BE2C (cell line): ENCODE measurements at regions not wholly inside any gene's neighbourhood (a gene's known extent, or its start where the extent isn't known, plus 50 kb on each side); places are given as distances from the start of the nearest gene placed in this dataset.

Experiments
- DNase-seq: peaks from one replicate; pipeline ENCODE4 v3.0.0-alpha.2; 2020
- H3K27me3 ChIP-seq: fragments of 250-450 bp; sonication (Bioruptor Pico); 2 replicates; pipeline ENCODE4 v1.5.1; 2020; ENCODE audit warnings: mild to moderate bottlenecking
- H3K36me3 ChIP-seq: fragments of 250-450 bp; sonication (Bioruptor Pico); 2 replicates; pipeline ENCODE4 v1.5.1; 2020; ENCODE audit warnings: mild to moderate bottlenecking
- H3K4me1 ChIP-seq: fragments of 250-450 bp; sonication (Bioruptor Pico); 2 replicates; pipeline ENCODE4 v1.5.1; 2020
- H3K4me3 ChIP-seq: 2 replicates; pipeline ENCODE4 v1.5.1; 2011; ENCODE audit warnings: low read depth, low read length
- H3K9me3 ChIP-seq: fragments of 250-450 bp; sonication (Bioruptor Pico); 2 replicates; pipeline ENCODE4 v1.5.1; 2020
- TF ChIP-seq, protein P1 (sequence below): IDR thresholded peaks from 2 replicates; pipeline ENCODE4 v1.5.1; 2012; ENCODE audit warnings: mild to moderate bottlenecking, low read depth, low read length

DNA sequence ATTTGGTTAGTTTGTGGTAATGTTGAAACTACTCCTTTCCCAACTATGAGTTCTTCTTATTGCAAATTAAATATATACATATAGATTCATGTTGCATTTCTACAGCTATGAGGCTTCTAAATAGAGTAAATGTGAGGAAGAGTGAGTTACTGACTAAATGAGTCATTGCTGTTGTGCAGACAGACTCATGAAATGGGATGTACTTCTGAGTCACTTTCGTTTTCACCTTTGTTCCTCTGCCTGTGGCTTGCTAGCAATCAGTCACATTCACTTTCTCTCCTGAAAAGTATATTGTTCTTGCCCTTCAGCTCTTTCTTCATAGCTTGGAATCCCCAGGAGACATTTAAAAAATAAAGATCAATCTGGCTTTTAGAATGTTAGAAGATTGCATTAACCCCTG lies 295.5 kb upstream of the SMC2 start:
- Histone ChIP-seq H3K4me3 (no peak overlapping the region), H3K4me1 (no peaks in the 10 kb centered on the region), H3K9me3 (no peaks in the 10 kb centered on the region), H3K27me3 (no peaks in the 10 kb centered on the region), H3K36me3 (no peaks in the 10 kb centered on the region)
- TF ChIP-seq, protein P1, sequence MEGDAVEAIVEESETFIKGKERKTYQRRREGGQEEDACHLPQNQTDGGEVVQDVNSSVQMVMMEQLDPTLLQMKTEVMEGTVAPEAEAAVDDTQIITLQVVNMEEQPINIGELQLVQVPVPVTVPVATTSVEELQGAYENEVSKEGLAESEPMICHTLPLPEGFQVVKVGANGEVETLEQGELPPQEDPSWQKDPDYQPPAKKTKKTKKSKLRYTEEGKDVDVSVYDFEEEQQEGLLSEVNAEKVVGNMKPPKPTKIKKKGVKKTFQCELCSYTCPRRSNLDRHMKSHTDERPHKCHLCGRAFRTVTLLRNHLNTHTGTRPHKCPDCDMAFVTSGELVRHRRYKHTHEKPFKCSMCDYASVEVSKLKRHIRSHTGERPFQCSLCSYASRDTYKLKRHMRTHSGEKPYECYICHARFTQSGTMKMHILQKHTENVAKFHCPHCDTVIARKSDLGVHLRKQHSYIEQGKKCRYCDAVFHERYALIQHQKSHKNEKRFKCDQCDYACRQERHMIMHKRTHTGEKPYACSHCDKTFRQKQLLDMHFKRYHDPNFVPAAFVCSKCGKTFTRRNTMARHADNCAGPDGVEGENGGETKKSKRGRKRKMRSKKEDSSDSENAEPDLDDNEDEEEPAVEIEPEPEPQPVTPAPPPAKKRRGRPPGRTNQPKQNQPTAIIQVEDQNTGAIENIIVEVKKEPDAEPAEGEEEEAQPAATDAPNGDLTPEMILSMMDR = no peak
- no peak for DNase-seq

DNA sequence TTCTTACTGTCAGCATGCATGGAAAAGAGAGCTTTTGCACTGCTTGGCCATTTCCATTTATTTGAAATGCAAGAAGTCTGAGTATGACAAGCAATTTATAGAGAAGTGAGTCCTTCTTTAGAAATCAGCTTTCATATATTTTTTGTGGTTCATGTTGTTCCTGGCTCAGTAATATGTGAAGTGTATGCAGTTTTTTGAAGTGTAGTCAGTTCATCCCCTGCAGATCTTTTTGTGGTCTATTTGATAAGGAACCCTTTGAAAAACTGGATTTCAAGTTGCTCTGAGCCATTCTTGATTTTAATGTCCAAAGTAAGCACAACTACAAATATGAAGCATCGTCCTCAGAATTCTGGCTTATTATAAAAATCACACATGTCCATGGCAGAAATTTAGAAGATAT lies 294.1 kb upstream of the SMC2 start:
- no peaks in the 10 kb centered on the region for H3K36me3 ChIP-seq
- TF ChIP-seq, protein P1 = no peak
- no peaks in the 10 kb centered on the region for H3K27me3 ChIP-seq
- H3K9me3 ChIP-seq = no peaks in the 10 kb centered on the region
- no peaks in the 10 kb centered on the region for H3K4me1 ChIP-seq
- no peak overlapping the region for H3K4me3 ChIP-seq
- no peak for DNase-seq

DNA sequence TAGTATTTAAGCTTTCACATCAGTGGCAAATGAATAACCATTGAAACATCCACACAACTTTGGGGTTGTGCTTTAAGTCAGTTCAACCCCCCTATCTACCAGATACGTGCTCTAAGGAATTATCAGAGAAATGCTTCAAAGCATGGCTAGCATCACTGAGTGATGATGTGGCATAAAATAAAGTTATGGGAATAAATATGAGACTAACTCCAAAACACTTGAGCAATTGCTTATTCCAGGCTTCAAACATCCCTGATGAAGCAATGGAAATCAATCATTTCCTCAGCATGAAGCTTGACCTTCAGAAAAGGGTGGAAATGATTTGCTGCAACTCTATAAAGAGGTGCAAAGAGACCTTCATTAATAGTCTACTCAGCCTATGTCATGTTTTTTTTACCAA lies 292.0 kb upstream of the SMC2 start:
- Histone ChIP-seq H3K4me1 (no peaks in the 10 kb centered on the region), H3K4me3 (no peak overlapping the region), H3K36me3 (no peaks in the 10 kb centered on the region), H3K9me3 (no peaks in the 10 kb centered on the region), H3K27me3 (no peaks in the 10 kb centered on the region)
- TF ChIP-seq, protein P1 = no peak
- no peak for DNase-seq

DNA sequence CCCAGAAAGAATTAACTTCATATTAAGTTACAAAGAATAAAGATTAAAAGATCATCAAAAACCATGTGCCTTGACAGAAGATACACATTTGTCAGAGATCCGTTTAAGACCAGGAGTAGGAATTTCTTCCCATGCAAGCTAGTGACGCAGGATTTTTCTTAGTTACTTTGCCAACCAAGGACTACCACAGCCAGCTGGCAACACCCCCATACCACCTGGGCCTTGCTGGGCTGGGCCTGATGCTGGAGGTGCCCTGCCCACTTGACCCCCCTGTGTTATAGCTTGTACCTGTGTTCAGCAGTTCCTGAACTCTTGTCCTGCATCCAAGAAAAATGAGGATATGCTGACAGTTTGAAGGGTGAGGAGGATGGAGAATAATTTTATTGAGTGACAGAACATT lies 290.9 kb upstream of the SMC2 start:
- no peaks in the 10 kb centered on the region for H3K27me3 ChIP-seq
- TF ChIP-seq, protein P1 = no peak
- no peaks in the 10 kb centered on the region for H3K9me3 ChIP-seq
- no peaks in the 10 kb centered on the region for H3K36me3 ChIP-seq
- no peak for DNase-seq
- H3K4me1 ChIP-seq = no peaks in the 10 kb centered on the region
- no peak overlapping the region for H3K4me3 ChIP-seq

DNA sequence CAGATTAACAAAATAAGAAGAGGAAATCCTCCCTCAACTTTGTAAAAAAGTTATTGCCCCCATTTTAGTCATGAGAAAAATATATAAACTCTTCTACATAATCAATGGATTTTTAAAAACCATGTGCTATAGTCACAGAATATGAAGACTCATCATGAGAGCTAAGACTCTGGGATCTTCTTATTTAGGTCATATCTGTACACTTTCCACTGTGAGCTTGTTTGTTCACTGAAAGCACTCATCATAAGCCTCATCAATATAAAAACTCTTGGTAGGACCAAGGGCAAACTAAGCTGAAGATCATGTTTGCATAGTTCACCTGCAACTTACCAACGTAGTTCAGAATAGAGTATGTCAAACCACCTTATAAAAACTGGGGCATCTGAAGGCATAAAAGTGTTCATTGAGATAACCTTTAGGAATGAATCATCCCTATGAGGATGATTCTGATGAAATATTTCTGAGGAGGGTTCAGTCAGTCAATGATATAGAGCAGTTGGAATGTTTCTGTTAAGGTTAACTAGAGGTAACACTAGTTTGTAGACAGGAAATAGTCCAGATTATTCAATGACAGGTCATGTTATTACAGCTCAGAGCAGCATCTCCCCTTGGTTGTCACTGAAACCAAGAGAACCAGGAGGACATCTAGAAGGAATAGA lies 289.9 kb upstream of the SMC2 start:
- DNase-seq = no peak
- TF ChIP-seq, protein P1 = no peak

DNA sequence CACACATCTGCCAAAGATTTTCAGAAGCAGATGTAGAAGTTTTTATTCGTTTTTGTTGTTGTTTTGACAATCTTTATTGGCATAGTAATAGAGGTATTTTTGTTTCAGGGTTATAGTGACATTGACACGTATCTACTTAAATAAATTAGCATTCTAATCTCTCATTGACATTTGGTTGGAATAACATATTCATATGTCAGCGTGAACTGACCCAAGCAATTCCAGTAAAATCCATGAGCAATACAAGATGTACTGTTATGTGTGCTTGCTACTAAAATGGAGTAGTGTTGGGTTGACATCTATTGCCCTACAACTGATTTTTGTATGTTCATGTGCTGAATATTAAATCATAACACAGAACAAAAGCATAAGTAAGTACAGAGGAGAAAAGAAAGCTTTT lies 284.4 kb upstream of the SMC2 start:
- no peak overlapping the region for H3K4me3 ChIP-seq
- no peaks in the 10 kb centered on the region for H3K27me3 ChIP-seq
- H3K36me3 ChIP-seq = no peaks in the 10 kb centered on the region
- no peak for DNase-seq
- TF ChIP-seq, protein P1 = no peak
- H3K9me3 ChIP-seq = no peaks in the 10 kb centered on the region
- no peaks in the 10 kb centered on the region for H3K4me1 ChIP-seq

More for the DNA sequence above, 289.9 kb upstream of the SMC2 start:
- Histone ChIP-seq H3K9me3 (no peaks in the 10 kb centered on the region), H3K4me1 (no peaks in the 10 kb centered on the region), H3K27me3 (no peaks in the 10 kb centered on the region), H3K36me3 (no peaks in the 10 kb centered on the region), H3K4me3 (no peak overlapping the region)
